ENCODE measurements at regions not wholly inside any gene's neighbourhood (a gene's known extent, or its start where the extent isn't known, plus 50 kb on each side); places are given as distances from the start of the nearest gene placed in this dataset.

DNA sequence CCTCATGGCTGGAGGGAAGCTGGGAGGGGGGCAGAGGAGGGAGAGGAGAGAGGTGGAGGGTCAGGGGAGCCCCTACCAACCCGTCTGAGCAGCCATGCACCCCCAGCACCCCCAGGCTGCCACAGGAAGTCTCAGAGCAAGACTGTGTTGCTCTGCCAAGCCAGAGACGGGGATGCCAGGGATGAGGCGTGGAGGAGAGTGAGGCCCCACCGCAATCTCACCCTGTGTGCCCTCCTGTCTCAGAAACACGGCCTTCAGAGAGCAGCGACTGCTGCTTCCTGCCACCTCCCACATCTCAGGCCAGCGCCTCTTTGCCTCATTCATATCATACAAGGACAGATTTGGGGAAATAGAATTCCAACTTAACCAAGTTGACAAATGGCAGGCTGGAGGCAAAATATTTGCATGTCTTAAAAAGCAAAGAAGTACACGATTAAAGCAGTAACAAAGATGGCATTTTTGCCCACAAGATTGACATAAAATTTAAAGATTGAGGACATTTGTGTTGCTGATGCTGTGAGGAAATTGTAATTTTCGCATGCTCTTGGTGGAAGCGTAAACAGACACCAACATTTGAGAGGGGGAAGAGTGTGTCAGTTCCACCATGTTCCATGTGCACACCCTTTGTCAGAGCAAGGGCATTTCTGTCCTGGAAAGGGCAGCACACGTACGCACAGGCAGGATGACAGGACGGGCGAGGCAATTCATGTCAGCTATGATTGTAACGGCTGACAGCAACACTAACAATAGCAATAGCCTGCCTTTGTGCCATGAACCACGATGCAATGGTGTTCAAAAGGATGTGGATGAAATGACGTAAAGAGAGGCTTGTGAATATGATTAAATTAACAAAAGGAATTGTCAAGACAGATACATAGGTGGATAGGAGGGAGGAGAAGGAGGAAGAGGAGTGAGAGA is 59.0 kb upstream of the BACE2 start:
- H3K4me2 ChIP-seq (ENCODE audit: low read depth, low read length), result no peak overlapping the region
- 7% methylated on average over 12 of the region's 17 CpGs for WGBS (ENCODE audit: low lambda C conversion rate)
- TF ChIP-seq SNAPC5 (CRISPR knock-in tag; IDR thresholded peaks at IDR 0.05; ENCODE audit: borderline replicate concordance) (no peak), KDM2A (CRISPR knock-in tag; IDR thresholded peaks at IDR 0.05; ENCODE audit: borderline replicate concordance, low read depth) (no peak), CEBPG (CRISPR knock-in tag; IDR thresholded peaks at IDR 0.05) (no peak), FIP1L1 (IDR thresholded peaks at IDR 0.05; ENCODE audit: borderline replicate concordance, insufficient read depth, low read depth, low read length) (no peak), GATA4 (IDR thresholded peaks at IDR 0.05; ENCODE audit: borderline replicate concordance, low read depth) (no peak), ZMYM3 (CRISPR knock-in tag; IDR thresholded peaks at IDR 0.05) (no peak), TGIF2 (CRISPR knock-in tag; IDR thresholded peaks at IDR 0.05) (no peak), ZSCAN29 (CRISPR knock-in tag; conservative IDR thresholded peaks at IDR 0.05) (no peak), ARHGAP35 (CRISPR knock-in tag; IDR thresholded peaks at IDR 0.05; ENCODE audit: borderline replicate concordance) (no peak), PREB (CRISPR knock-in tag; IDR thresholded peaks at IDR 0.05) (no peak), DPF2 (CRISPR knock-in tag; IDR thresholded peaks at IDR 0.05; ENCODE audit: borderline replicate concordance, low read depth) (no peak)
- TF ChIP-seq, protein P1, sequence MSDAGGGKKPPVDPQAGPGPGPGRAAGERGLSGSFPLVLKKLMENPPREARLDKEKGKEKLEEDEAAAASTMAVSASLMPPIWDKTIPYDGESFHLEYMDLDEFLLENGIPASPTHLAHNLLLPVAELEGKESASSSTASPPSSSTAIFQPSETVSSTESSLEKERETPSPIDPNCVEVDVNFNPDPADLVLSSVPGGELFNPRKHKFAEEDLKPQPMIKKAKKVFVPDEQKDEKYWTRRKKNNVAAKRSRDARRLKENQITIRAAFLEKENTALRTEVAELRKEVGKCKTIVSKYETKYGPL (CRISPR knock-in tag; IDR thresholded peaks at IDR 0.05), result no peak
- TF ChIP-seq, protein P2, sequence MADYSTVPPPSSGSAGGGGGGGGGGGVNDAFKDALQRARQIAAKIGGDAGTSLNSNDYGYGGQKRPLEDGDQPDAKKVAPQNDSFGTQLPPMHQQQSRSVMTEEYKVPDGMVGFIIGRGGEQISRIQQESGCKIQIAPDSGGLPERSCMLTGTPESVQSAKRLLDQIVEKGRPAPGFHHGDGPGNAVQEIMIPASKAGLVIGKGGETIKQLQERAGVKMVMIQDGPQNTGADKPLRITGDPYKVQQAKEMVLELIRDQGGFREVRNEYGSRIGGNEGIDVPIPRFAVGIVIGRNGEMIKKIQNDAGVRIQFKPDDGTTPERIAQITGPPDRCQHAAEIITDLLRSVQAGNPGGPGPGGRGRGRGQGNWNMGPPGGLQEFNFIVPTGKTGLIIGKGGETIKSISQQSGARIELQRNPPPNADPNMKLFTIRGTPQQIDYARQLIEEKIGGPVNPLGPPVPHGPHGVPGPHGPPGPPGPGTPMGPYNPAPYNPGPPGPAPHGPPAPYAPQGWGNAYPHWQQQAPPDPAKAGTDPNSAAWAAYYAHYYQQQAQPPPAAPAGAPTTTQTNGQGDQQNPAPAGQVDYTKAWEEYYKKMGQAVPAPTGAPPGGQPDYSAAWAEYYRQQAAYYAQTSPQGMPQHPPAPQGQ (CRISPR knock-in tag; IDR thresholded peaks at IDR 0.05; ENCODE audit: borderline replicate concordance), result no peak
- TF ChIP-seq, protein P3, sequence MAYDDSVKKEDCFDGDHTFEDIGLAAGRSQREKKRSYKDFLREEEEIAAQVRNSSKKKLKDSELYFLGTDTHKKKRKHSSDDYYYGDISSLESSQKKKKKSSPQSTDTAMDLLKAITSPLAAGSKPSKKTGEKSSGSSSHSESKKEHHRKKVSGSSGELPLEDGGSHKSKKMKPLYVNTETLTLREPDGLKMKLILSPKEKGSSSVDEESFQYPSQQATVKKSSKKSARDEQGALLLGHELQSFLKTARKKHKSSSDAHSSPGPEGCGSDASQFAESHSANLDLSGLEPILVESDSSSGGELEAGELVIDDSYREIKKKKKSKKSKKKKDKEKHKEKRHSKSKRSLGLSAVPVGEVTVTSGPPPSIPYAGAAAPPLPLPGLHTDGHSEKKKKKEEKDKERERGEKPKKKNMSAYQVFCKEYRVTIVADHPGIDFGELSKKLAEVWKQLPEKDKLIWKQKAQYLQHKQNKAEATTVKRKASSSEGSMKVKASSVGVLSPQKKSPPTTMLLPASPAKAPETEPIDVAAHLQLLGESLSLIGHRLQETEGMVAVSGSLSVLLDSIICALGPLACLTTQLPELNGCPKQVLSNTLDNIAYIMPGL (CRISPR knock-in tag; IDR thresholded peaks at IDR 0.05; ENCODE audit: borderline replicate concordance in 1 of 2, low read depth in 1 of 2), result no peak
- ATAC-seq, result no peak
- no peak overlapping the region for H3K9ac ChIP-seq (ENCODE audit: insufficient read depth, low read depth, low read length)
- ChIA-PET CTCF (ENCODE audit: low intra/inter-chr PET ratio, low total read pairs) (no interaction called here), POLR2A (no interaction called here)
- intact Hi-C loops (cut with micrococcal nuclease; ENCODE audit: unreplicated experiment), result no loop called here
- peaks cover 0 to 36% of the 10 kb centered on the region in 2 experiments for H3K27me3 ChIP-seq (ENCODE audit: control insufficient read depth in 1 of 2, insufficient read depth in 2 of 2, low read length in 2 of 2)
- no TSS peak for BruUV-seq (replicated peaks)
- in situ Hi-C loops (cut with HindIII; ENCODE audit: extremely low pct_ligation_motif_present, low pct_unique_long_range_greater_than_20kb), result no loop called here
- no peak for DNase-seq (ENCODE audit: low spot score)
- H3K4me3 ChIP-seq (replicated peaks in 1 of 3; ENCODE audit: insufficient read depth in 1 of 3, low read depth in 2 of 3, low read length in 3 of 3), result no peak overlapping the region
- no peaks in the 10 kb centered on the region for H3K36me3 ChIP-seq (replicated peaks in 1 of 2; ENCODE audit: control insufficient read depth in 1 of 2, insufficient read depth in 2 of 2, low read length in 2 of 2)
- no peaks in the 10 kb centered on the region for H4K20me1 ChIP-seq (ENCODE audit: insufficient read depth, low read length)
- H2AFZ ChIP-seq (ENCODE audit: low read length), result no peak overlapping the region
- no peak for FAIRE-seq
- no peaks in the 10 kb centered on the region for H3K4me1 ChIP-seq (ENCODE audit: insufficient read depth, low read length)
- H3K79me2 ChIP-seq (ENCODE audit: insufficient read depth, low read length), result no peaks in the 10 kb centered on the region
- no peak overlapping the region for H3K27ac ChIP-seq (ENCODE audit: extremely low read length, insufficient read depth, low read length)
- no peaks in the 10 kb centered on the region for H3K9me3 ChIP-seq (ENCODE audit: low read length)

All from HepG2 (cell line).